ENCODE measurements at regions not wholly inside any gene's neighbourhood (a gene's known extent, or its start where the extent isn't known, plus 50 kb on each side); places are given as distances from the start of the nearest gene placed in this dataset.
"Not testable (repeated sequence)": the region's sequence is repeated elsewhere in the genome, so short reads cannot be mapped to it uniquely, and the experiment has no call there.

GRCh38 chr4:56142088-56142487 is 193.3 kb downstream of the CEP135 start:
- no peak for TF ChIP-seq CTCF (conservative IDR thresholded peaks at IDR 0.05; ENCODE audit: low read length)
- H3K4me3 ChIP-seq (ENCODE audit: low read length) = no peak overlapping the region
- no peak for DNase-seq (ENCODE audit: low read depth)

- peak; percentile 25 for DNase-seq (ENCODE audit: low read depth)
- H3K4me3 ChIP-seq (ENCODE audit: low read length) = no peak overlapping the region
- no peak for TF ChIP-seq CTCF (conservative IDR thresholded peaks at IDR 0.05; ENCODE audit: low read length)
Measured at GRCh38 chr4:56139241-56139827, 190.6 kb downstream of the CEP135 start.

DNA sequence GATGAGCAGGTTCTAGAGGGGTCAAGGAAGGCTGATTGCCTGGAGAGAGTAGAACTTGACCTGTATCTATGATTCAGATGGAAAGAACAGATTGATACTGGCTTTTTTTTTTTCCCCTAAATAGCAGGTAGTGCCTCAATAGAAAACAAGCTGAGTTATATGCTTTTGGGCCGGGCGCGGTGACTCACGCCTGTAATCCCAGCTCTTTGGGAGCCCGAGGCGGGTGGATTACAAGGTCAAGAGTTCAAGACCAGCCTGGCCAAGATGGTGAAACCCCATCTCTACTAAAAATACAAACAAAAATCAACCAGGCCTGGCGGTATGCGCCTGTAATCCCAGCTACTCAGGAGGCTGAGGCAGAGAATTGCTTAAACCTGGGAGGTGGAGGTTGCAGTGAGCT is 186.1 kb downstream of the CEP135 start:
- not testable (repeated sequence) for DNase-seq (ENCODE audit: low read depth); H3K4me3 ChIP-seq (ENCODE audit: low read length)

GRCh38 chr4:56134266-56134665 is 185.5 kb downstream of the CEP135 start:
- TF ChIP-seq CTCF (conservative IDR thresholded peaks at IDR 0.05; ENCODE audit: low read length) = no peak
- peak; percentile 20 for DNase-seq (ENCODE audit: low read depth)
- no peak overlapping the region for H3K4me3 ChIP-seq (ENCODE audit: low read length)

- DNase-seq (ENCODE audit: low read depth) = no peak
- no peak overlapping the region for H3K4me3 ChIP-seq (ENCODE audit: low read length)
- TF ChIP-seq CTCF (conservative IDR thresholded peaks at IDR 0.05; ENCODE audit: low read length) = no peak
Measured at GRCh38 chr4:56132835-56133234, 184.1 kb downstream of the CEP135 start.

DNA sequence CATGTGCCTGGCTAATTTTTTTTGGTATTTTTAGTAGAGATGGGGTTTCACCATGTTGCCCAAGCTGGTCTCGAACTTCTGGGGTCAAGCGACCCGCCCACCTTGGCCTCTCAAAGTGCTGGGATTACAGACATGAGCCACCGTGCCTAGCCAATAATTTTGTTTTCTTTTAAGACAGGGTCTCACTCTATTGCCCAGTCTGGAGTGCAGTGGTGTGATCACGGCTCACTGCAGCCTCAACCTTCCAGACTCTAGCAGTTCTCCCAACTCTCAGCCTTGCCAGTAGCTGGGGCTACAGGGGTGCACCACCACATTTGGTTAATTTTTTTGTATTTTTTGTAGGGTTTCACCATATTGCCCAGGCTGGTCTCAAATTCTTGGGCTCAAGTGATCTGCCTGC is 183.4 kb downstream of the CEP135 start:
- not testable (repeated sequence) for H3K4me3 ChIP-seq (ENCODE audit: low read length); DNase-seq (ENCODE audit: low read depth)

GRCh38 chr4:56130606-56131155 is 181.9 kb downstream of the CEP135 start:
- DNase-seq (ENCODE audit: low read depth) = no peak
- TF ChIP-seq CTCF (conservative IDR thresholded peaks at IDR 0.05; ENCODE audit: low read length) = no peak
- no peak overlapping the region for H3K4me3 ChIP-seq (ENCODE audit: low read length)

DNA sequence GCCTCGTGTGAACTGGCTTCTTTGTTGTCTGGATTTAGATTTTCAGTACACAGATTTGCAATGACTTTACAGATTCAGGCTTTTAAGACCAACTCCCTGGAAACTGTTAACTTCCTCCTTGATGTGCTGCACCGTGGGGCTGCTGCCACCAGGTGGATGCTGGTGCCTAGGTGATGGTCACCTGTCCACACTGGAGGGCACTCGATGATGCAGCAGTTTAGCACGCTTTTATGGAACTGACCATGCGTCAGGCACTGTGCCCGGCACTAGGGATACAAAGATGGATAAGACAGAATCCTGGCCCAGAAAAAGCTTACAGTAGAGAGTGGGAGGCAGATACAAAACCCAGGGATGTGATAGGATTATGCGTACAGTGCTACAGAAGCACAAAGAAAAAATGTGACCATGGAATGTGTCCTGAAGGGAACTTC is 180.7 kb downstream of the CEP135 start:
- H3K4me3 ChIP-seq (ENCODE audit: low read length) = no peak overlapping the region
- no peak for TF ChIP-seq CTCF (conservative IDR thresholded peaks at IDR 0.05; ENCODE audit: low read length)
- no peak for DNase-seq (ENCODE audit: low read depth)

All from AG10803 (cell line).